Motor neuron (in vitro differentiated cells): ENCODE measurements at regions not wholly inside any gene's neighbourhood (a gene's known extent, or its start where the extent isn't known, plus 50 kb on each side); places are given as distances from the start of the nearest gene placed in this dataset.

Experiments
- ATAC-seq, 8 experiments: fragments of 200-7000 bp; cut with Tn5 transposase; replicated peaks in 6 of 8; 2 replicates each; pipeline ENCODE4 v1.8.0; 2021; ENCODE audit warnings: mild to moderate bottlenecking in 8 of 8, moderate library complexity in 8 of 8
- H3K27ac ChIP-seq, 2 donors: fragments of 250-450 bp; sonication (Bioruptor Pico); 2 replicates each; pipeline ENCODE4 v1.9.0; 2021; ENCODE audit warnings: antibody characterized with exemption in 2 of 2, mild to moderate bottlenecking in 2 of 2, moderate library complexity in 1 of 2
- H3K4me1 ChIP-seq, 2 donors: fragments of 250-450 bp; sonication (Bioruptor Pico); replicated peaks in 1 of 2; 2 replicates each; pipeline ENCODE4 v1.6.1; 2021; ENCODE audit warnings: antibody characterized with exemption in 2 of 2, mild to moderate bottlenecking in 2 of 2, moderate library complexity in 1 of 2
- H3K4me3 ChIP-seq, 5 donors: fragments of 250-450 bp; sonication (Bioruptor Pico); 2 replicates each; pipeline ENCODE4 v1.9.0; 2021; ENCODE audit warnings: antibody characterized with exemption in 5 of 5, mild to moderate bottlenecking in 5 of 5, moderate library complexity in 4 of 5
- WGBS, 10 experiments: fragments of 450-650 bp; shearing (Covaris generic); methylation state at CpG; one replicate each; pipeline ENCODE4 v1.0.0; 2022; 5-methylcytosine and 5-hydroxymethylcytosine counted together
- in situ Hi-C, 9 experiments: fragments of 400-800 bp; cut with MboI; loops; one replicate each; pipeline ENCODE4 v1.15.0; 2021; ENCODE audit warnings: low sequenced_read_pairs in 9 of 9, low pct_unique_long_range_greater_than_20kb in 2 of 9; ENCODE audit not compliant: unreplicated experiment in 9 of 9

DNA sequence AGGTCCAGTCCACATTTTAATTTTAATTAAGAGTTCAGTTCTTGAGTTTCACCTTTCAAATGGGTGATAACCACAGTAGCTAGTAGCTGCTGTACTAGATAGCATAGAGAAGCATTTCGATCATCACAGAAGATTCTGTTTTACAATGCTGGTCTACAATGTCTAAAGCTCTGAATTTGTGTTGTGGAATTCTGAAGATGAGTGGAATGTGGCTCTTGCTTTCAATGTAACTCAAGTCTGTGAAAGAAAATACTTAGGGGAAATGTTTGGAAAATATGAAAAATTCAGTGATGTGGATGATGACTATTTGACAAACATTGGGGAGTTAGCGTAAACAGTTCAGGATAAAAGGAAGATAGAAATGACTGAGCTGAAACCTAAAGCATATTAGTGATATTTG, 139.4 kb downstream of the GNAT3 start:
- in situ Hi-C loops = no loop called here
- 57 to 100% (median 97%) methylated on average over 1 to 2 of the region's 2 CpGs for WGBS, 10 experiments
- no peak for ATAC-seq

DNA sequence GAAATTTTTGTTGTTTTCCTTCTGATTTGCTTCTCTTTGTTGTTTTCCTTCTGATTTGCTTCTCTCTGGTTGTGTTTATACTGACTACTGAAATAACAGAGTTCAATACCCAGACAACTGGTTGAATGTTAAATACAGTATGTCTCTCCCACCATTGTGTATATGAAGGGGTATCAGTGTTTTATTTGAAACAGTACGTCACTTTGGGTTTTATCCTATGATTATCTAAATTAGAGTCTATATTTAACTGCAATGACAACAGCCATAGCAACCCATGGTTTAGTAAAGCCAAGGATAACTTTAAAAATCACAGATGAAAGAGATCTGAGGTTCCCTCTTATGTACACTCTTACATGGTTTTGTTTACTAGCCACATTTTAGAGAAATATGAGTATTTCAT, 141.3 kb downstream of the GNAT3 start:
- no peak for ATAC-seq
- Histone ChIP-seq H3K4me1 (no peaks in the 10 kb centered on the region), H3K4me3 (no peak overlapping the region), H3K27ac (no peak overlapping the region)
- in situ Hi-C loops = no loop called here
- WGBS, 10 experiments = 50 to 100% (median 91%) methylated on average over 1 of the region's 1 CpG

More for the DNA sequence above, 139.4 kb downstream of the GNAT3 start:
- Histone ChIP-seq H3K4me3 (no peak overlapping the region), H3K27ac (no peak overlapping the region), H3K4me1 (no peaks in the 10 kb centered on the region)

DNA sequence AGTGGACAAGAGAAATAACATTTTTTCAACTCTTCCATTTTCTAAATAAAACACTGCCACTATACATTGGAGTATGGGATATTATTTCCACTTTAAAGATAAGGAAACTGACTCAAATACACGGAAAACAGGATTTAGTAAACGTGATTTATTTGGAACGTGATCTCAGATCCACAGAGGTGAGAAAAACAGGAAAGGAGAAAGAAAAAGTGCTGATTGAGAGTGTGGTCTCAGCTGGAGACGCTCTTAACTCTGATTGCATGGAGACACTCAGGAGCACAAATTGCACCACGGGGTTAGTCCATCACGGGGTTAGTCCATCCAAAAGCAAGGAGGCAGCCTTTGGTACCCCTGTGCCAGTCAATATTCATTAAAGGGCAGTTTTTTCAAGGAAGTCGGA, 142.5 kb downstream of the GNAT3 start:
- WGBS, 10 experiments = 50 to 96% (median 84%) methylated on average over 4 to 7 of the region's 7 CpGs
- Histone ChIP-seq H3K27ac (no peak overlapping the region), H3K4me3 (no peak overlapping the region), H3K4me1 (no peaks in the 10 kb centered on the region)
- in situ Hi-C loops = no loop called here
- ATAC-seq = no peak

DNA sequence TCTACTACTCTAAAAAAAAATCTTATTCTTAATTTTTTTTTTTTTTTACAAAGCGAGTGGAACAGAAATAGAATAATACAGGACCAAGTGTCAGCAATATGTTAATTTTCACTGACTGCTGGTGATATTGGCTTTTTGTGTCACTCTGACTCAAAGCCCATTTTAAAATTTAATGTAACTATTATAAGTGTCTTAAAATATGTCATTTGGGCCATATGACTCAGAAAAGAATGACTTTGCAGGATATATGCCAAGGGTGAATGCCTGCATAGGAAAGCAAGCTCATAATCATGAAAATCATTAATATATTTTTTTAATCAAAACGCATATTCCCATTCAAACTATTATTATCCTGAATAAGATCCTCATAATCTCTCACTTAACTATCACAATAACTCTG, 149.2 kb downstream of the GNAT3 start:
- in situ Hi-C loops = no loop called here
- no peak overlapping the region for H3K4me3 ChIP-seq
- no peak overlapping the region for H3K27ac ChIP-seq
- WGBS, 10 experiments = 51 to 100% (median 87%) methylated on average over 1 to 2 of the region's 2 CpGs
- peak in 1 of 8 experiments; percentile 34 for ATAC-seq
- no peaks in the 10 kb centered on the region for H3K4me1 ChIP-seq

DNA sequence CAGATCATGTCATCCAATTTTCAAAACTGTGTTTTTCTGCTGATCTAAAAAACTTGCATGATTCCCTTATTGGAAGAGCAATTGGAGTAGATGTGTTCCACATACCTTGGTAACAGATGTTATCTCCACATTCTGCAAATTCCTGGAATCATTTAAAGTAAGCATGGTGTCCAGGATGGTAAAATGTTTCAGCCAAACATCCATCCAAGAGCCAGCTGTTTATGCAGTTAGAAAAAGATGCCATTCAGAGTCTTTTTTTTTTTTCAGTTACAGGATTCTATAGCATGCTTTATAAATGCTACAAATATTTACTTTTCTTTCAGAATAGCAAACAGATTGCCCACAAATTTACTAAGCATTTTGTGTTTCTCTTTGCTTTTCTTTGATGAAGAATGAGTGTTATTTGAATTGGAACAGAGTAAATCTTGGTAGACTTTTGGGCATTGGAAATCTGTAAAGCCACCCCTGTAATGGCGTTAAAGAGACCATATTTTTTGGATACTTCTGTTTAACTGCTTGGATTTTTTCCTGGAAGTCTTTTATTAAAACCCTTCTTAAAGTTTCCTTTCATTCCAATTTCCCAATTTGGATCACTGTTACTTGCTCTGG, 149.8 kb downstream of the GNAT3 start:
- H3K4me3 ChIP-seq = no peak overlapping the region
- H3K27ac ChIP-seq = no peak overlapping the region
- WGBS, 10 experiments = 0 to 100% (median 80%) methylated on average over 1 of the region's 1 CpG; no CpG with 5 or more reads in 1 of the 10 experiments
- peak in 1 of 8 experiments; percentile 81 for ATAC-seq
- in situ Hi-C loops = no loop called here
- H3K4me1 ChIP-seq = no peaks in the 10 kb centered on the region

DNA sequence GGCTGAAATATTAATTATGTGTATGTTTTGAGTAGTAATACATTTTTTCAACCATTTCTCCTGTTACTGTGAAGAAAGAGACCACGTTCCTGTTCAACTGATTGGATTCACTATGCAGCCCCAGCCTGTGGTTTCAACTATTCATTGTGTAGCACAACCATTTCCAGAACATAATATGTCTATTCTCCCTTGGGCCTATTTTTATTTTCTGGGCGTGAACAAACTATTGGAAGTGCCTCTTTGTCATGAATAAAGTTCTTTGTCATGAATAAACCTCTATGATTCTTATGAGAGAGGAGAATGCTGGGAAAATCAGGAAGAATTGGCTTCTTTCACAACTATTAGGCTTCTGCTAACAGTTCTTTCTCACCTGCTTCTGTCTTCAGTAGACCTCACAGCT, 152.4 kb downstream of the GNAT3 start:
- ATAC-seq = no peak
- in situ Hi-C loops = no loop called here
- Histone ChIP-seq H3K27ac (no peak overlapping the region), H3K4me3 (no peak overlapping the region), H3K4me1 (no peaks in the 10 kb centered on the region)
- 56 to 86% (median 80%) methylated on average over 1 to 2 of the region's 2 CpGs; no CpG with 5 or more reads in 1 of the 10 experiments for WGBS, 10 experiments

DNA sequence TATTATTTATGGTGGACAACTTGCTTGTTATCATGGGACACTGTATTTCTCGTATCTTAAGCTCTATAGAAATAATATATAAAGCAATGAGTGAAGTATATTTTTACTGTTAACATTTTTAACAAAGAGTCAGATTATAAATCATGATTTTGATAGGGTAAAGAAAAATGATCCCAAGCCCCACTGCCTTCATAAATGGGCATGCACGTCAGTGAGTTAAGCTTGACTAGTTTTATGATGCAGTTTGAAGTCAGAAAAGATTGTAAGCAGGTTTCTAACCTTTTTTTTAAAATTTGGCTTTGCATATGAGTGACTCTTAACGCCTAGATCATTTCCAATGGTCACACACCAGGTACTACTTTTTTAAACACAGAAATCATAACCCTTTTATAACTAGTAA, 152.8 kb downstream of the GNAT3 start:
- 62 to 100% (median 89%) methylated on average over 2 to 3 of the region's 3 CpGs for WGBS, 10 experiments
- Histone ChIP-seq H3K27ac (no peak overlapping the region), H3K4me1 (no peaks in the 10 kb centered on the region), H3K4me3 (no peak overlapping the region)
- in situ Hi-C loops = no loop called here
- ATAC-seq = no peak

DNA sequence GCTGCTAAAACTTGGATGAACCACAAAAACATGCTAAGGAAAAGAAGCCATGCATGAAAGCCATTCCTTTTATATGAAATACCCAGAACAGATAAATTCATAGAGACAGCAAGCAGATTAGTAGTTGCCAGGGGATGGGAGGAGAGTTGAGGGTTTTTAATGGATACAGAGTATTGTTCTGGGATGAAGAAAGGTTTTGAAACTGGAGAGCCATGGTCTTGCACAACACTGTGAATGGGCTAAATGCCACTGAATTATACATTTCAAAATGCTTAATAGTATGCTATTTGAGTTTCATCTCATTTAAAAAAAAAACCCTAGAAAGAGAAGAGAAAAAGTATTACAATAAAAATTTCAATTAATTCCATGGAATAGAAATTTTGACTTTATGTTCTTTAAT, 154.3 kb downstream of the GNAT3 start:
- no peak overlapping the region for H3K27ac ChIP-seq
- peak in 2 of 8 experiments; percentile 41 to 57 for ATAC-seq
- no peaks in the 10 kb centered on the region for H3K4me1 ChIP-seq
- in situ Hi-C loops = no loop called here
- no peak overlapping the region for H3K4me3 ChIP-seq

DNA sequence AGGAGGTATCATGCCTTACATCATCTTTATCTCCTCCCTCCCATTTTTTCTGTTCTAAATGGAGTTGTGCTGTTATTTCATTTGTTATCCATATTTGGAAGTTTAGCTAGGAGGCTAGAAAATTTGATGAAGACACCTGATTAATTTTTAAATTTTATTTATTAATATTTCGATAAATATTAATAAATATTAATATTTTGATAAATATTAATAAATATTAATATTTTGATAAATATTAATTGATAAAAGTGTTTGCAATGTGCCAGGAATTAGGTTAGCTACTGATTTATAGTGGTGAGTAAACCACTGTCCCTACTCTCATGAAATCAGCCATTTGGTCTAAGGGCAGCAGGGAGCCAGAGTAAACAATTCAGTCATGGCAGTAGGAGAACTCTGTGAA, 161.4 kb downstream of the GNAT3 start:
- in situ Hi-C loops = no loop called here
- no peak overlapping the region for H3K4me3 ChIP-seq
- WGBS, 10 experiments = 0 to 94% (median 45%) methylated on average over 1 of the region's 1 CpG; no CpG with 5 or more reads in 3 of the 10 experiments
- H3K27ac ChIP-seq = no peak overlapping the region
- H3K4me1 ChIP-seq = no peaks in the 10 kb centered on the region
- no peak for ATAC-seq

DNA sequence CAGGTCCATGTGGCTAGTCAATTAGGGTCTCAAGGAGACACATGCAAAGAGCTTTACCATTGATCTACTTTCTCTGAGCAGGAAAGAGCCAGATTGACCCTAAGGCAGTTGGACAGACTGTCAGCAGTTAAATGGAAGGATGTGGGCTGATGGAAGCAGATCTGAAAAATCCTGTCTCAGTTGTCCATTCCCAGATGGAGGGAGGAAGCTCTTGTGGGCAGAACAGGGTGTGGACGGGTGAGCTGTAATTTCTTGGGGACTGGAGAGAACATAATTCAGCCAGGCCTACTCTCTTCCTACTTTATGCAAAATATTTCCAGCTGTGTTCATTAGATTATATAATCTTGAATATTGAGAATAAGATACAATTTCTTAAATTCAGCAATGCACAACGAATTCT, 163.6 kb downstream of the GNAT3 start:
- Histone ChIP-seq H3K4me3 (no peak overlapping the region), H3K4me1 (no peaks in the 10 kb centered on the region), H3K27ac (no peak overlapping the region)
- ATAC-seq = peak in 3 of 8 experiments; percentile 54 to 92 (median 86)
- in situ Hi-C loops = no loop called here
- WGBS, 10 experiments = 0 to 100% (median 62%) methylated on average over 1 to 2 of the region's 2 CpGs

DNA sequence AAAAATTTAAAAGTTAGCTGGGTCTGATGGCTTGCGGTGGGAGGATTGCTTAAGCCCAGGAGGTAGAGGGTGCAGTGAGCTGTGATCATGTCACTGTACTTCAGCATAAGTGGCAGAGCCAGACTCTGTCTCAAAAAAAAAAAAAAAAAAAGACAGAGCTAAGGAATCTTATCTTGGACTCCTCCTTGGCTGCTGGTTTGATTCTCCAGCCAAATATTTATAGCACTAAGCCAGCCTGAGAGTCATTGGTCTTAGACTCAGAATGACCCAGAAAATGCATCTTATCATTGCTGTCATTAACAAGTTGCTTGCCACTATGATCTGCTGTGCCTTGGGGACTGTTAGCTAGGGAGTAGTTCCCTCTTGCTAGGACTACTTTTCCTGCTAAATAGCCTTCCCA, 164.7 kb downstream of the GNAT3 start:
- WGBS, 10 experiments = 100% methylated on average over 1 of the region's 1 CpG; no CpG with 5 or more reads in 7 of the 10 experiments
- ATAC-seq = peak in 2 of 8 experiments; percentile 8 to 49

DNA sequence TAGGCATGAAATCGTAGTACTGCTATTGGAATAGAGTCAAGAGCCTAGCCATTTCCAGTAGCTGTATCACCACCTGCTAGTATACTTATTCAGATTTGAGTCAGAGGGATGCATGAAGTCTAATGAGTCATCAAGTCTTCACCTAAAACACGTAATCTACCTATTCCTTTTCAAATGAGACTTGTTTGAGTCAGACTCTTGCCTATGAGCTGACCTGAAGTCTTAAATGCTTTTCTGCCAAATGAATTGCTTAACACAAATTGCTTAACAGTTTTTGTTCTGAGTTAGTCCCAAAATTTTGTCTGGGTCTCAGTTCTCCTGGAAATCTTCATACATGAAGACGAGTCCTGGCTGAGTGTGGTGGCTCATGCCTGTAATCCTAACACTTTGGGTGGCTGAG, 165.2 kb downstream of the GNAT3 start:
- Histone ChIP-seq H3K4me1 (no peaks in the 10 kb centered on the region), H3K4me3 (no peak overlapping the region), H3K27ac (no peak overlapping the region)
- ATAC-seq = peak in 2 of 8 experiments; percentile 12 to 16
- in situ Hi-C loops = no loop called here
- 8 to 100% (median 83%) methylated on average over 1 to 3 of the region's 3 CpGs; no CpG with 5 or more reads in 2 of the 10 experiments for WGBS, 10 experiments

More for the DNA sequence above, 164.7 kb downstream of the GNAT3 start:
- Histone ChIP-seq H3K27ac (no peak overlapping the region), H3K4me1 (no peaks in the 10 kb centered on the region), H3K4me3 (no peak overlapping the region)
- in situ Hi-C loops = no loop called here

DNA sequence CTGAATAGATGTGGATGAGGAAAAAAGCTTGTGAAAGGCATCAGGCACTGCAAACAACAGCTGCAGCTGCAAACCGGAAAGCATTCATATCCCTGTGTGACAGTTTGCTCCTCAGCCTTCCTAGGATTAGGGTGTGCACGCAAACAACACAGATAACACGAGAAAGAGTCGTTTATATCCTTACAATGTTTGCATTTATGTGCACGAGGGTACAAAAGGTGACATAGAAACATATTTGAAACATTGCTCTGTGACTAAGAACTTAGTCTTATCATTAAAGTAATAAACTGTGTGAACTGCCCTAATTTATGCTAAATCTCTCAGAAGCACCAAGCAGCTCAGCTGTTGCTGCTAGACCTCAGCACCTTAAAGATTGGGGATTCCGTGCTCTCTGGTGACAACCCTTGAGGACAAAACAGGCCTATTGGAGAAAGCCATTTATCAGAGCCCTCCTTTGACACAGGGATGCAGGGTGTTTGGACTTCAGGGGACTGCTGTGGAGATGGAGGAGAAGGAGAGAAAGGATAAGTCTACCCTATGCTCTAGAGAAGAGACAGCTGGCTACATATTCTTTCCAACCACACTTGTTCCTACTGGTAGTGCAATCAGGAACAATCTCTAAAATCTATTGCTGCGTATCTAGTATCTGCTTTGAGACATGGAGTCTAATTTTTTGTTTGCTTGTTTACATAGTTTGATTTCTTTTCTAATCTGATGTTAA, 176.2 kb downstream of the GNAT3 start:
- H3K4me3 ChIP-seq = no peak overlapping the region
- WGBS, 10 experiments = 8 to 75% (median 46%) methylated on average over 1 to 7 of the region's 7 CpGs
- in situ Hi-C loops = no loop called here
- H3K27ac ChIP-seq = peak overlapping the region in 1 of 2 donors; percentile 24
- ATAC-seq = peak in 6 of 8 experiments; percentile 47 to 79 (median 69)
- H3K4me1 ChIP-seq = peaks cover 0 to 9% of the 10 kb centered on the region in 2 donors

DNA sequence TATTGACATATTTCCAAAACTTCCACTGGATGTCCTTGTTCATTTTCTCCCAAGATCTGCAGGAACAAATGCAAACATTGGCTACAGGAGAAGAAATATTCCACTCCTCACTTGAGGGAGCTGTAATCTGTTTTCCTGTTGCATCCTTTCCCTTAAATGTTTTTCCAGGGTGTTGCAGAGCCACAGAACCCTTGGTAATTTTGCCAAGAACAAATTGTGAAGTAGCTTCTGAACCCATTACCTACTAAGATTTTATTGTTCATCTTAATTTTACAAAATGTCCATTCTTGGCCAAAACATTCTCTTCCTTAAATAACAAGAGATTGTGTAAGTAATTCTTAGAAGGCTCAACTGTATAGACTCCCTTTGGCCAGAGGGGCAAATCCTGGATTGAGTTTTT, 177.0 kb downstream of the GNAT3 start:
- Histone ChIP-seq H3K27ac (no peak overlapping the region), H3K4me1 (peaks cover 0 to 9% of the 10 kb centered on the region in 2 donors), H3K4me3 (no peak overlapping the region)
- no peak for ATAC-seq
- in situ Hi-C loops = no loop called here
